Activated T-helper 17 cell treated with anti-CD3 and anti-CD28 coated beads, Interleukin-2, amount 50 U/mL, for 72 hours (primary cell): ENCODE measurements at regions not wholly inside any gene's neighbourhood (a gene's known extent, or its start where the extent isn't known, plus 50 kb on each side); places are given as distances from the start of the nearest gene placed in this dataset.

Experiments
- ATAC-seq: fragments of 150-1000 bp; cut with Tn5 transposase; replicated peaks from 2 replicates; pipeline ENCODE4 v1.10.0; 2021; ENCODE audit warnings: mild to moderate bottlenecking, moderate library complexity
- H3K27ac Mint-ChIP-seq: one replicate; pipeline ENCODE4 v1.8.0; 2022; ENCODE audit warnings: mixed read lengths
- H3K27me3 Mint-ChIP-seq: one replicate; pipeline ENCODE4 v1.8.0; 2022; ENCODE audit warnings: mixed read lengths
- H3K36me3 Mint-ChIP-seq: one replicate; pipeline ENCODE4 v1.8.0; 2022; ENCODE audit warnings: low read depth, mild to moderate bottlenecking, mixed read lengths
- H3K4me1 Mint-ChIP-seq: one replicate; pipeline ENCODE4 v1.8.0; 2022; ENCODE audit warnings: mixed read lengths
- H3K4me3 Mint-ChIP-seq: one replicate; pipeline ENCODE4 v1.8.0; 2022; ENCODE audit warnings: mild to moderate bottlenecking, mixed read lengths
- H3K9me3 Mint-ChIP-seq: one replicate; pipeline ENCODE4 v1.8.0; 2022; ENCODE audit warnings: mixed read lengths

DNA sequence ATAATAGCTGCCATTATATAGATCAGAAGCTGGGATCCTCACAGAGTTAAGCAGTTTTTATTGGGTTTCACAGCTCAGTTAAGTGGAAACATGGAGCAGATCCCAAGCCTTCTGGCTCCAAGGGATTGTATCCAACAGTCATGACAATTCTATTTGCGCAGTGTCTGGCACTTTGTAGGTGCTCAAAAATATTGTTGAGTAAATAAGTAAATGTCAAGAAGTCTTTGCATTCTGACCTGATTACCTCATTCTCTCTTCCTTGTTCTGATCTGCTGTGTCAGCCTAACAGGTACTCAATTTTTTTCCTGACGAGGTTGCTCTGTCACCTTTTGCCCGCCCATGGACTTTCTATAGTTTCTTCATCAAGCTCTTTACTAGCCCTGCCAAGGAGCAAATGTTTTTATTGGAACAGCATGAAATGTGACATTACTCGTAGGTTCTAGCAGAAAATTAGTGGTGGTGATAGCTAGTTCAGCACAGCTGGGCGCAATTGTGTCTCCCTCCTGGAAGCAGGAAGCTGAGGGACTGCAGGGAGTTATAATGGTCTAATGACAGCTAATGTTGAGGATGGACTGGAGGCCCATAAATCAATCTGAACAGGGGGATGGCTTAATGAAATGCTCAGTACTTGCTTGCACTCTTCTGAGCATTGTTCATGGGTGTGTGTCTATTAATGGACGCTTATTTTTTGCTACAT, 680.2 kb downstream of the CCSER2 start:
- H3K27me3 Mint-ChIP-seq = no peaks in the 10 kb centered on the region
- no peak for ATAC-seq
- H3K4me3 Mint-ChIP-seq = no peak overlapping the region
- H3K9me3 Mint-ChIP-seq = no peaks in the 10 kb centered on the region
- H3K27ac Mint-ChIP-seq = no peak overlapping the region
- no peaks in the 10 kb centered on the region for H3K4me1 Mint-ChIP-seq
- H3K36me3 Mint-ChIP-seq = no peaks in the 10 kb centered on the region

DNA sequence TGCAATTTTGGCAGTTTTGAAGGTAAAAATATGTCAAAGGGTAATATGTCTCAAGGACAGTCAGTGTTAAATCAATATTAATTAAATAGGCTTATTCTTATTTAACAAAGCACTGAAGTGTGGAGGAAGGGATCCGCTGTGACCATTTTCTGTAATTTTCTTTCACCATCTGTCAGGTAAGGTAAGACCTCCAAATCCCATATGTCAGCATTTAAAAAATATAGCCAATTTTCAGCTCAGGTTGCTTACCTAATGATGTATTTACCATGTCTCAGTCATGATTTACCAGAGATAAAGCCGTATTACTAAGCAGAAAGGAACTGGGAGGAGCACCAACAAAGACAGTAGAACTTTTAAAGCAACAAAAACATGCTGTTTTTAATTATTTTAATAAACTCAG, 683.9 kb downstream of the CCSER2 start:
- Mint-ChIP-seq H3K36me3 (no peaks in the 10 kb centered on the region), H3K27me3 (no peaks in the 10 kb centered on the region), H3K27ac (no peak overlapping the region), H3K4me1 (no peaks in the 10 kb centered on the region), H3K9me3 (no peaks in the 10 kb centered on the region), H3K4me3 (no peak overlapping the region)
- no peak for ATAC-seq

DNA sequence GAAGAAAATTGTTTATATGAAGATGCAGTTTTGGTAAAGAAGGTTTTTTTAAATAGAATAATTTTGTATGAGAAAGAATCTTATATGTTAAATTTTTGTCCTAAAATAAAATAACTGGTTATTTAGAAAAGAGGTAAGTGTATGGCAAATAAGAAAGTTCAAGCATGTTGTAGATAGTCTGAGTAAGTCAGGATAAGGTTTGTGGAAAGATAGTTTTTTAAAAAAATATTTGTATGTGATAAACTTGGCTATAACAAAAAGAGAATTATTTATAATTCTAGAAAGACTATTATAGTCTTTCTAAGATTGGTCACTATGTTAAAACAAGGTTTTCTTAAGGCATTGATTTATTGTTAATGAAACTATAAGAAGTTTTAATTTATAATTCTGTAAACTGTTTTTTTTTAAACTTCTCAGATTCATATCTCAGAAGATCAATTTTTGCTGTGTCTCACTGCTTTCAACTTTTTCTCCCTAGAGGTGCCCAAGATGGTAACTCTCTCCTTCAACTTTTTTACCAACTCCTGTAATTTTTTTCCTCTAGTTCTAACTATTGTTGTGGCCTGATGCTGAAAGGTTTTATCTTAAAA, 698.6 kb downstream of the CCSER2 start:
- H3K27ac Mint-ChIP-seq = no peak overlapping the region
- H3K27me3 Mint-ChIP-seq = no peaks in the 10 kb centered on the region
- peaks cover 15% of the 10 kb centered on the region for H3K9me3 Mint-ChIP-seq
- no peak overlapping the region for H3K4me3 Mint-ChIP-seq
- no peaks in the 10 kb centered on the region for H3K4me1 Mint-ChIP-seq
- no peak for ATAC-seq
- H3K36me3 Mint-ChIP-seq = no peaks in the 10 kb centered on the region

GRCh38 chr10:85032981-85033380, 704.6 kb downstream of the CCSER2 start:
- ATAC-seq = no peak
- no peaks in the 10 kb centered on the region for H3K27me3 Mint-ChIP-seq
- no peak overlapping the region for H3K27ac Mint-ChIP-seq
- no peaks in the 10 kb centered on the region for H3K4me1 Mint-ChIP-seq
- H3K36me3 Mint-ChIP-seq = no peaks in the 10 kb centered on the region
- peaks cover 7% of the 10 kb centered on the region for H3K9me3 Mint-ChIP-seq
- no peak overlapping the region for H3K4me3 Mint-ChIP-seq

DNA sequence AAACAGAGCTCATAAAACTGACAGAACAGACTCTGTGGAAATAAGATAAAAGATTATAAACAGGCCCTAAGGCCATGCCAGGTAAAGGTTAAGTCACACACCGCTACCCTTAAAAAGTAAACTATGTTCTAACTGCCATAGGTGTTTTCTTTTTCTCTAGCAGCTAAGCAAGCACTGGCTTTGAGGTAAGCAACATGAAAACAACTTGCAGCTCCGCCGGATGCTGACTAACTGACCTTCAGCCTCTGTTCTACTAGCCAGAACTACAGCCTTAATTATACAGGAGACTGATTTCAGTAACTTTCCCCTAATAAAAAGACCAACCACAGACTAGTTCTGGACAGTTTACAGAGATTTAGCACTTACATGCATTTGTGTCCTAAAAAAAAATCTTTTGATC, 708.3 kb downstream of the CCSER2 start:
- Mint-ChIP-seq H3K36me3 (no peaks in the 10 kb centered on the region), H3K9me3 (peaks cover 14% of the 10 kb centered on the region), H3K27me3 (no peaks in the 10 kb centered on the region), H3K27ac (no peak overlapping the region), H3K4me1 (no peaks in the 10 kb centered on the region), H3K4me3 (no peak overlapping the region)
- ATAC-seq = no peak

GRCh38 chr10:85039311-85039710, 710.9 kb downstream of the CCSER2 start:
- Mint-ChIP-seq H3K27me3 (no peaks in the 10 kb centered on the region), H3K4me3 (no peak overlapping the region), H3K27ac (no peak overlapping the region), H3K9me3 (peaks cover 20% of the 10 kb centered on the region), H3K4me1 (no peaks in the 10 kb centered on the region), H3K36me3 (no peaks in the 10 kb centered on the region)
- ATAC-seq = no peak

DNA sequence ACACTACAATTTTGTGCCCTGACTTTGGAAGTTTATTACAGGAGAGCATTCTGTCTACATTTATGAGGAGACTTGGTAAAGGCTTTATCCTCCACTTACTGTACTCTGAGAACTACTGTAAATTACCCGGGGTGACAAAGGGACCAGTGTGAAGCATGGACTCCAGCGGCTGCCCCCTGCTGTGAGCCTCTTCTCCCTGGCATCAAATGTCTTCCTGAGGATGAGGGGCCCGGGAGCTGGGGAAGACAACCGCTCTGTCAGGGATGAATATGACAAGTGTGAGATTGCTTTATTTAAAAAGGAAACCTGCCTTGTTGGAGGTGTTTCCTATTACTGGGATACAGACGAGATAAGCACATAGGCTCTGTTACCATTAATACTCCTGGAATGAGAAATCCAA, 714.8 kb downstream of the CCSER2 start:
- no peaks in the 10 kb centered on the region for H3K36me3 Mint-ChIP-seq
- H3K27ac Mint-ChIP-seq = no peak overlapping the region
- H3K4me1 Mint-ChIP-seq = no peaks in the 10 kb centered on the region
- H3K9me3 Mint-ChIP-seq = peaks cover 24% of the 10 kb centered on the region
- ATAC-seq = no peak
- H3K27me3 Mint-ChIP-seq = peaks cover 3% of the 10 kb centered on the region
- no peak overlapping the region for H3K4me3 Mint-ChIP-seq

DNA sequence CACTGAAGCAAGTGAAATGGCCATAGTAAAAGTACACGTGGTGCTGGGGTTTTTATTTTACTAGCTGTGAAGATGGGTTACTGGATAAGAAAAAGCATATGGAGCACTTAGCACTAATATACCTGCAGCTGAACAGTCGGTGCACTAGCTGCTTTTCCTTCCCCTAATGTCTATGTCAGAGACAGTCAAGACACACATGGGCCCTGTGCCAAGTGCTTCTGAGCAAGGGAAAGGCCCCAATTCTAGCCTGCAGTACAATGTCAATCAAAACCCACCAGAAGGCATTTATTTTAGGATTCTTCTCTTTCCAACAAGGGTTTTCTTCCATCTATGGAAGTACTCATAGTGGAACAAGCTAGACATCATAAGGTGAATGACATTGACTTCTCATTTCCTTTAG, 716.7 kb downstream of the CCSER2 start:
- no peaks in the 10 kb centered on the region for H3K4me1 Mint-ChIP-seq
- peaks cover 17% of the 10 kb centered on the region for H3K9me3 Mint-ChIP-seq
- no peak overlapping the region for H3K4me3 Mint-ChIP-seq
- no peak overlapping the region for H3K27ac Mint-ChIP-seq
- ATAC-seq = no peak
- no peaks in the 10 kb centered on the region for H3K36me3 Mint-ChIP-seq
- peaks cover 3% of the 10 kb centered on the region for H3K27me3 Mint-ChIP-seq

DNA sequence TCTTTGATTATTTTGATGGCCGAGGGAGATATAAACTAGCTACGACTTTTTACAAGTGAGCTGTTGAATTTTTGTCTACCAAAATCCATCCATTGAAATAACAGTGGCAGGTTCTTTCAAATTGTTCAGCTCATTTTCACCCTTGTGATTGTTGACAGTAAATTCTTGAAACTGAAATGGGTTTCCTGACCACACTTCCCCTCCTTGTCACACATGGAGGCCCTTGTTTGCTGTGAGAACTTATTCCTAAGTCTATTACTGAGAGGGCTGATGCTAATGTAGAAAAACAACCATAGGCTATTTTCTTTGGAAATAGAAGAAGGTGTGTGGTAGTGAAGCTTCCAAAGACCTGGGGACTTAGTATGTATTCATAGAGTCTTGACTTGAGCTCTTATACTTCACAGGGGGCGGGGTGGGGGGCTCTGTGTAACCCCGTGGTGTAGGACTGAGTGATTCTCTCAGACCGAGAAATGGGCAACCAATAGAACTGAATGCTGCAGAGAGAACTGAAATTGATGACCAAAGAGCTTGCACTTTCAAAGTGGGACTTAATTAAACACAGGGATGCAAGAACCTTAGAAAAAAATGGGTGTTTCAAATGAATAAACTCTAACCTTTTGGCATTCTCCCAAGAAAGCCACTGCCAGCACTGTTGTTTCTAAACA, 718.9 kb downstream of the CCSER2 start:
- no peak for ATAC-seq
- no peaks in the 10 kb centered on the region for H3K36me3 Mint-ChIP-seq

DNA sequence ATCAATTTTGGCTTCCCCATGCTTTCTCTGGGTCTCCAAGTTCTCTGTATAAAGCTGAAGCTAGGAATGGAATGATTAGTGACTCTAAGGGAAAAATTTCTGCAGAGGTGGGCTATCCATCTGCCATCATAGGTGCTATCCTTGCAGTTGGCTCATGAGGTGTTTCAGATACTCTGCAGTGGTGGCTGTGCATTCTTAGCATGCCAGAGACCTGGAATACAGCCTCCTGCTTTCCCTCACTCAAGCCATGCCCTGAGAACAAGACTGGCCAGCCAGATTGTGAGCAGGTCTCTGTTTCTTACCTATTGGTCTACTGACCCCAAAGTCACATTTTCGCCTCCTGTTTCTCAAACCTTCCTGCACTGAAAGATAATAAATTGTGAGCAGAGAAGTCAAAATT, 719.6 kb downstream of the CCSER2 start:
- H3K9me3 Mint-ChIP-seq = peaks cover 15% of the 10 kb centered on the region

More for the DNA sequence above, 718.9 kb downstream of the CCSER2 start:
- Mint-ChIP-seq H3K4me3 (no peak overlapping the region), H3K9me3 (peaks cover 17% of the 10 kb centered on the region), H3K27me3 (peaks cover 3% of the 10 kb centered on the region), H3K4me1 (no peaks in the 10 kb centered on the region), H3K27ac (no peak overlapping the region)

DNA sequence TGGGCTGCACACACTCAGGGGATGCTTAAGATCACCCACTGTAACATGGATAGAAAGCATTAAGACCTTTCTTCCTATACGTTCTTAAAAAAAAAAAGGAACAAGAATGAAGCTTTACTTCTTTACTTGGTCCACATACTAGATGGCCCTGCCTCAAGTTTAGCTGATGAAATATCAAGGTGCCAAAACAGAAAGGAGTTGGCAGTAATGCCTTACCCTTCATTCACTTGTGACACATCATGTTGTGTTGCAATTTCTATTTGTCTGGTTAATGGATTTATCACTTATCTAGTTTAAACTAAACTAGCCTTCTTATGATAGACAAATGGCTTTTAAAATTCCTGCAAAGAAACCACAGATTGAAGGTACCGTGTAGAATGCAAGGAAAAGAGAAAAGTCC, 720.3 kb downstream of the CCSER2 start:
- Mint-ChIP-seq H3K4me3 (no peak overlapping the region), H3K4me1 (no peaks in the 10 kb centered on the region), H3K27ac (no peak overlapping the region), H3K36me3 (no peaks in the 10 kb centered on the region), H3K9me3 (peaks cover 14% of the 10 kb centered on the region), H3K27me3 (peaks cover 3% of the 10 kb centered on the region)
- ATAC-seq = no peak

More for the DNA sequence above, 719.6 kb downstream of the CCSER2 start:
- Mint-ChIP-seq H3K4me1 (no peaks in the 10 kb centered on the region), H3K27me3 (peaks cover 3% of the 10 kb centered on the region), H3K27ac (no peak overlapping the region), H3K36me3 (no peaks in the 10 kb centered on the region), H3K4me3 (no peak overlapping the region)
- no peak for ATAC-seq

DNA sequence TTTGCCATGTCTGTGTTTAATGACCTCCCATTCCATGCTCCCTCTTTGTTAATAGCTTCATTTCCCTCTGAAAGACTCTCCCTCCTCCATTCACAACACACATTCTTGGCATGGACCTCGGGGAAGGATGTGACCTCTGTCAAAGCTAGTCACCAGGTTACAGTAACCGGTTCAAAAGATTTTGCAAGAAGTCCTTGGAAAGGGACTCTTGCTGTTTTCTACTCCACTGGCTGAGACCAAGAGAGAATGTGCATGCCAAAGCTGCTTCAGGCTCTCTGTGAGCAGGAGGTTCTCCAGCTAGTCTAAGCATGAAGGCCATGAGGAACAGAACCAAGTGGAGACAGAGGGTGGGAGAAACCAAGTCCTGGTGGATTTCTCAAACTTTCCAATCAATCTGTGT, 732.6 kb downstream of the CCSER2 start:
- no peaks in the 10 kb centered on the region for H3K27me3 Mint-ChIP-seq
- H3K36me3 Mint-ChIP-seq = no peaks in the 10 kb centered on the region
- no peak for ATAC-seq
- H3K4me1 Mint-ChIP-seq = no peaks in the 10 kb centered on the region
- no peak overlapping the region for H3K27ac Mint-ChIP-seq
- H3K9me3 Mint-ChIP-seq = peaks cover 14% of the 10 kb centered on the region
- no peak overlapping the region for H3K4me3 Mint-ChIP-seq

GRCh38 chr10:85061401-85061800, 733.0 kb downstream of the CCSER2 start:
- Mint-ChIP-seq H3K4me1 (no peaks in the 10 kb centered on the region), H3K27me3 (no peaks in the 10 kb centered on the region), H3K9me3 (peaks cover 11% of the 10 kb centered on the region), H3K27ac (no peak overlapping the region), H3K4me3 (no peak overlapping the region), H3K36me3 (no peaks in the 10 kb centered on the region)
- no peak for ATAC-seq

DNA sequence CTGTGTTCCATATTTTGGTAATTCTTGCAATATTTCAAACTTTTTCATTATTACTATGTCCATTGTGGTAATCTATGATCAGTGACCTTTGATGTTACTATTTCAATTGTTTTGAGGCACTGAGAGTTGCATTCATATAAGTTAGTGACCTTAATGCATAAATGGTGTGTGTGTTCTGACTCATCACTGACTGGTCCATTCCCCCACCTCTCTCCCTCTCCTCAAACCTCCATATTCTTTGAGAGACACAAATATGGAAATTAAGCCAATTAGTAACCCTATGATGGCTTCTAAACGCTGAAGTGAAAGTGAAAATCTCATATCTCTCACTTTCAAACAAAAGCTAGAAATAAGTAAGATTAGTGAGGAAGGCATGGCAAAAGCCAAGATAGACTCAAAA, 739.6 kb downstream of the CCSER2 start:
- no peak for ATAC-seq
- peaks cover 7% of the 10 kb centered on the region for H3K9me3 Mint-ChIP-seq
- H3K4me1 Mint-ChIP-seq = no peaks in the 10 kb centered on the region
- H3K4me3 Mint-ChIP-seq = no peak overlapping the region
- H3K27ac Mint-ChIP-seq = no peak overlapping the region
- H3K27me3 Mint-ChIP-seq = no peaks in the 10 kb centered on the region
- H3K36me3 Mint-ChIP-seq = no peaks in the 10 kb centered on the region

- no peaks in the 10 kb centered on the region for H3K36me3 Mint-ChIP-seq
- H3K4me3 Mint-ChIP-seq = no peak overlapping the region
- ATAC-seq = no peak
Measured at GRCh38 chr10:85080934-85081333, 752.5 kb downstream of the CCSER2 start.

More at GRCh38 chr10:85080934-85081333, 752.5 kb downstream of the CCSER2 start:
- H3K27me3 Mint-ChIP-seq = no peaks in the 10 kb centered on the region
- H3K4me1 Mint-ChIP-seq = no peaks in the 10 kb centered on the region
- H3K9me3 Mint-ChIP-seq = peaks cover 5% of the 10 kb centered on the region
- no peak overlapping the region for H3K27ac Mint-ChIP-seq
